Left lung (tissue), 4 donors: ENCODE measurements at regions not wholly inside any gene's neighbourhood (a gene's known extent, or its start where the extent isn't known, plus 50 kb on each side); places are given as distances from the start of the nearest gene placed in this dataset.

ENCODE experiments used
- ATAC-seq: fragments of 200-7000 bp; cut with Tn5 transposase; one replicate; pipeline ENCODE4 v1.9.1; 2020; ENCODE audit warnings: moderate library complexity
- DNase-seq, 4 donors: peaks; one replicate each; pipeline ENCODE4 v3.0.0-alpha.2; 2013 to 2020
- H3K27ac ChIP-seq, 2 donors: fragments of 200-600 bp; sonication (generic) in 1 of 2; one replicate each; pipeline versions ENCODE4 v1.5.0 to v1.8.0; 2020 to 2021
- H3K27me3 ChIP-seq, 2 donors: fragments of 200-600 bp; sonication (generic) in 1 of 2; one replicate each; pipeline versions ENCODE4 v1.5.0 to v1.8.0; 2020 to 2021
- H3K36me3 ChIP-seq, 2 donors: fragments of 200-600 bp; sonication (generic) in 1 of 2; one replicate each; pipeline versions ENCODE4 v1.5.0 to v1.8.0; 2020 to 2021
- H3K4me1 ChIP-seq, 2 donors: fragments of 200-600 bp; one replicate each; pipeline ENCODE4 v1.8.0; 2021
- H3K4me3 ChIP-seq, 2 donors: fragments of 200-600 bp; sonication (generic) in 1 of 2; one replicate each; pipeline versions ENCODE4 v1.5.0 to v1.8.0; 2020 to 2021; ENCODE audit warnings: mild to moderate bottlenecking in 1 of 2
- H3K9me3 ChIP-seq, 2 donors: fragments of 200-600 bp; sonication (generic) in 1 of 2; one replicate each; pipeline versions ENCODE4 v1.5.0 to v1.8.0; 2020 to 2021
- CTCF ChIP-seq, 2 donors: fragments of 200-600 bp; sonication (generic) in 1 of 2; IDR thresholded peaks; one replicate each; pipeline versions ENCODE4 v1.5.0 to v1.8.0; 2021; ENCODE audit warnings: antibody characterized with exemption in 2 of 2
- intact Hi-C, 2 donors: fragments of 100-400 bp; cut with DNase I; formaldehyde crosslinking; loops; one replicate each; pipeline versions ENCODE4 v1.11.2 to v1.14.2; 2022
- donor health status: DM: no; HTN: yes; CAD: no.
- donor health status: DM: no; HTN: no; CAD: no.

GRCh38 chr6:4243237-4243636 lies 107.9 kb upstream of the ECI2 start:
- TF ChIP-seq CTCF (IDR thresholded peaks at IDR 0.05): no peak
- no peak for DNase-seq

GRCh38 chr6:4242601-4243000 lies 107.2 kb upstream of the ECI2 start:
- Histone ChIP-seq H3K4me1 (no peaks in the 10 kb centered on the region), H3K36me3 (no peaks in the 10 kb centered on the region), H3K27me3 (no peaks in the 10 kb centered on the region), H3K27ac (no peak overlapping the region), H3K9me3 (peaks cover 0 to 19% of the 10 kb centered on the region in 2 donors), H3K4me3 (no peak overlapping the region)
- intact Hi-C loops: no loop called here
- ATAC-seq (no peak), DNase-seq (no peak)
- no peak for TF ChIP-seq CTCF (IDR thresholded peaks at IDR 0.05)

More at GRCh38 chr6:4243237-4243636, 107.9 kb upstream of the ECI2 start:
- Histone ChIP-seq H3K27me3 (no peaks in the 10 kb centered on the region), H3K36me3 (no peaks in the 10 kb centered on the region), H3K4me3 (no peak overlapping the region), H3K9me3 (peaks cover 0 to 19% of the 10 kb centered on the region in 2 donors), H3K27ac (no peak overlapping the region), H3K4me1 (no peaks in the 10 kb centered on the region)
- intact Hi-C loops: no loop called here
- ATAC-seq: no peak

GRCh38 chr6:4240148-4240547 lies 104.8 kb upstream of the ECI2 start:
- no peaks in the 10 kb centered on the region for H3K4me1 ChIP-seq
- no peaks in the 10 kb centered on the region for H3K36me3 ChIP-seq
- H3K27me3 ChIP-seq: no peaks in the 10 kb centered on the region
- H3K9me3 ChIP-seq: peaks cover 0 to 19% of the 10 kb centered on the region in 2 donors
- H3K27ac ChIP-seq: no peak overlapping the region
- DNase-seq: no peak
- no peak for TF ChIP-seq CTCF (IDR thresholded peaks at IDR 0.05)
- H3K4me3 ChIP-seq: no peak overlapping the region
- intact Hi-C loops: no loop called here
- no peak for ATAC-seq

- peak; percentile 24 for ATAC-seq
These were observed 89.9 kb upstream of the ECI2 start for GRCh38 chr6:4225161-4225872.

More at GRCh38 chr6:4225161-4225872, 89.9 kb upstream of the ECI2 start:
- H3K9me3 ChIP-seq: peaks cover 0 to 2% of the 10 kb centered on the region in 2 donors
- H3K4me1 ChIP-seq: no peaks in the 10 kb centered on the region
- H3K4me3 ChIP-seq: no peak overlapping the region
- intact Hi-C loops: no loop called here
- no peak overlapping the region for H3K27ac ChIP-seq
- peak in 1 of 4 donors; percentile 51 for DNase-seq
- no peak for TF ChIP-seq CTCF (IDR thresholded peaks at IDR 0.05)
- H3K27me3 ChIP-seq: no peaks in the 10 kb centered on the region
- no peaks in the 10 kb centered on the region for H3K36me3 ChIP-seq
